IMR-90 (cell line): ENCODE measurements at regions not wholly inside any gene's neighbourhood (a gene's known extent, or its start where the extent isn't known, plus 50 kb on each side); places are given as distances from the start of the nearest gene placed in this dataset.

Experiments used
- ATAC-seq: fragments of 200-7000 bp; cut with Tn5 transposase; 2 replicates; pipeline ENCODE4 v1.9.1; 2020; ENCODE audit warnings: low read depth, mild to moderate bottlenecking, moderate library complexity
- BruUV-seq: library from RNA; stranded (reverse); fragments of 400-500 nt; replicated peaks from 2 replicates; lab custom pipeline; 2021; lab: Mats Ljungman, UMichigan
- CTCF ChIA-PET: fragments of 300-600 bp; formaldehyde crosslinking; extraction: SDS; loops from one replicate; lab custom pipeline; 2021; ENCODE audit warnings: antibody characterized with exemption; lab: Yijun Ruan, JAX
- POLR2A ChIA-PET: fragments of 300-600 bp; sonication (Branson Sonifier 250); formaldehyde crosslinking; loops from one replicate; lab custom pipeline; 2022; ENCODE audit warnings: antibody characterized with exemption; ENCODE audit not compliant: unreplicated experiment; lab: Charles Lee
- DNase-seq: peaks from one replicate; pipeline ENCODE4 v3.0.0; 2013
- H2AFZ ChIP-seq: replicated peaks from 2 replicates; pipeline ENCODE3; 2013; ENCODE audit warnings: low read length, mild to moderate bottlenecking; ENCODE audit not compliant: poor library complexity
- H2AK5ac ChIP-seq: 2 replicates; pipeline ENCODE4 v1.6.1; 2013; ENCODE audit warnings: low read depth, low read length, inconsistent platforms
- H2AK9ac ChIP-seq: replicated peaks from 2 replicates; pipeline ENCODE3; 2013; ENCODE audit warnings: mild to moderate bottlenecking, low read depth, low read length, moderate library complexity; ENCODE audit not compliant: poor library complexity
- H2BK120ac ChIP-seq: 2 replicates; pipeline ENCODE4 v1.6.1; 2013; ENCODE audit warnings: low read depth, low read length, inconsistent platforms
- H2BK15ac ChIP-seq: 3 replicates; pipeline ENCODE4 v1.6.1; 2013; ENCODE audit warnings: low read depth, low read length, inconsistent platforms
- H2BK20ac ChIP-seq: 2 replicates; pipeline ENCODE4 v1.6.1; 2013; ENCODE audit warnings: low read depth, mild to moderate bottlenecking, inconsistent platforms, low read length, moderate library complexity
- H2BK5ac ChIP-seq: 2 replicates; pipeline ENCODE4 v1.6.1; 2013; ENCODE audit warnings: mild to moderate bottlenecking, low read depth, low read length, inconsistent platforms; ENCODE audit not compliant: poor library complexity, severe bottlenecking
- H3K14ac ChIP-seq: replicated peaks from 2 replicates; pipeline ENCODE4 v1.6.1; 2013; ENCODE audit warnings: low read depth, low read length, inconsistent platforms
- H3K18ac ChIP-seq: 2 replicates; pipeline ENCODE4 v1.6.1; 2013; ENCODE audit warnings: low read depth, low read length, control low read depth
- H3K23ac ChIP-seq: 2 replicates; pipeline ENCODE4 v1.6.1; 2013; ENCODE audit warnings: low read depth, low read length, inconsistent platforms
- H3K27ac ChIP-seq: 2 replicates; pipeline ENCODE4 v1.5.1; 2013; ENCODE audit warnings: mild to moderate bottlenecking, control low read depth, low read length; ENCODE audit not compliant: insufficient read depth
- H3K27me3 ChIP-seq: 2 replicates; pipeline ENCODE4 v1.6.1; 2013; ENCODE audit warnings: low read length; ENCODE audit not compliant: control insufficient read depth, insufficient read depth
- H3K36me3 ChIP-seq: 2 replicates; pipeline ENCODE4 v1.6.1; 2013; ENCODE audit warnings: low read length, mixed read lengths; ENCODE audit not compliant: control insufficient read depth, insufficient read depth
- H3K4ac ChIP-seq: 2 replicates; pipeline ENCODE4 v1.6.1; 2013; ENCODE audit warnings: low read depth, low read length, inconsistent platforms
- H3K4me1 ChIP-seq: 2 replicates; pipeline ENCODE4 v1.6.1; 2013; ENCODE audit warnings: low read length, mixed read lengths; ENCODE audit not compliant: control insufficient read depth, insufficient read depth
- H3K4me2 ChIP-seq: 2 replicates; pipeline ENCODE4 v1.6.1; 2013; ENCODE audit warnings: low read depth, mild to moderate bottlenecking, control low read depth, low read length, moderate library complexity
- H3K4me3 ChIP-seq: 2 replicates; pipeline ENCODE4 v1.5.1; 2013; ENCODE audit warnings: low read depth, mild to moderate bottlenecking, control low read depth, low read length, moderate library complexity; ENCODE audit not compliant: insufficient read depth
- H3K56ac ChIP-seq: 2 replicates; pipeline ENCODE4 v1.6.1; 2013; ENCODE audit warnings: low read length, inconsistent platforms; ENCODE audit not compliant: insufficient read depth; ENCODE audit errors: extremely low read depth
- H3K79me1 ChIP-seq, 2 experiments: 2 replicates each; pipeline ENCODE4 v1.6.1; 2013; ENCODE audit warnings: low read length in 2 of 2, inconsistent platforms in 1 of 2, low read depth in 1 of 2
- H3K9ac ChIP-seq: 2 replicates; pipeline ENCODE4 v1.6.1; 2013; ENCODE audit warnings: low read depth, low read length, control low read depth
- H3K9me1 ChIP-seq: 2 replicates; pipeline ENCODE4 v1.6.1; 2013; ENCODE audit warnings: low read length, inconsistent platforms; ENCODE audit not compliant: insufficient read depth
- H3K9me3 ChIP-seq: 2 replicates; pipeline ENCODE4 v1.6.1; 2013; ENCODE audit warnings: low read length; ENCODE audit not compliant: control insufficient read depth, insufficient read depth
- H4K20me1 ChIP-seq: 2 replicates; pipeline ENCODE4 v1.6.1; 2013; ENCODE audit warnings: low read length, inconsistent platforms; ENCODE audit not compliant: insufficient read depth
- H4K5ac ChIP-seq: 2 replicates; pipeline ENCODE4 v1.6.1; 2013; ENCODE audit warnings: mild to moderate bottlenecking, low read depth, low read length, control low read depth
- H4K8ac ChIP-seq, 2 experiments: 2 replicates each; pipeline ENCODE4 v1.6.1; 2013; ENCODE audit warnings: low read depth in 2 of 2, low read length in 2 of 2, control low read depth in 1 of 2, inconsistent platforms in 1 of 2
- H4K91ac ChIP-seq: 2 replicates; pipeline ENCODE4 v1.6.1; 2013; ENCODE audit warnings: low read depth, low read length, inconsistent platforms; ENCODE audit not compliant: insufficient read depth
- BHLHE40 ChIP-seq: fragments of 150-350 bp; IDR thresholded peaks from 2 replicates; pipeline ENCODE4 v1.6.1; 2016; ENCODE audit warnings: mild to moderate bottlenecking, low read depth, low read length
- CHD1 ChIP-seq: IDR thresholded peaks from 2 replicates; pipeline ENCODE4 v1.6.1; 2012; ENCODE audit warnings: low read depth, low read length, improper control_type of control experiment
- CTCF ChIP-seq: conservative IDR thresholded peaks from 2 replicates; pipeline ENCODE4 v1.5.1; 2012; ENCODE audit warnings: mild to moderate bottlenecking, low read depth, low read length, improper control_type of control experiment
- ELK1 ChIP-seq: fragments of 150-350 bp; IDR thresholded peaks from 2 replicates; pipeline ENCODE4 v1.6.1; 2016; ENCODE audit warnings: low read depth, mild to moderate bottlenecking, low read length, moderate library complexity, borderline replicate concordance
- FOS ChIP-seq: fragments of 150-350 bp; IDR thresholded peaks from 2 replicates; pipeline ENCODE4 v1.6.1; 2016; ENCODE audit warnings: low read depth, low read length
- MAFK ChIP-seq: IDR thresholded peaks from 2 replicates; pipeline ENCODE4 v1.6.1; 2012; ENCODE audit warnings: low read depth, low read length, improper control_type of control experiment
- MAZ ChIP-seq: IDR thresholded peaks from 2 replicates; pipeline ENCODE4 v1.6.1; 2012; ENCODE audit warnings: low read depth, mild to moderate bottlenecking, low read length, improper control_type of control experiment, moderate library complexity, borderline replicate concordance
- MXI1 ChIP-seq: IDR thresholded peaks from 2 replicates; pipeline ENCODE4 v1.6.1; 2012; ENCODE audit warnings: low read depth, mild to moderate bottlenecking, low read length, moderate library complexity, borderline replicate concordance
- POLR2A ChIP-seq: IDR thresholded peaks from 2 replicates; pipeline ENCODE4 v1.6.1; 2012; ENCODE audit warnings: mild to moderate bottlenecking, low read depth, low read length
- RCOR1 ChIP-seq: IDR thresholded peaks from 2 replicates; pipeline ENCODE4 v1.6.1; 2012; ENCODE audit warnings: mild to moderate bottlenecking, low read length, improper control_type of control experiment; ENCODE audit not compliant: insufficient replicate concordance
- RFX5 ChIP-seq: IDR thresholded peaks from 2 replicates; pipeline ENCODE4 v1.8.0; 2012; ENCODE audit warnings: low read depth, mild to moderate bottlenecking, low read length, moderate library complexity
- SMC3 ChIP-seq: fragments of 150-350 bp; IDR thresholded peaks from 2 replicates; pipeline ENCODE4 v1.6.1; 2016; ENCODE audit warnings: low read depth, mild to moderate bottlenecking, antibody characterized with exemption, low read length, moderate library complexity
- USF2 ChIP-seq: fragments of 150-350 bp; IDR thresholded peaks from 2 replicates; pipeline ENCODE4 v1.6.1; 2017; ENCODE audit warnings: mild to moderate bottlenecking, antibody characterized with exemption, low read length, low read depth
- WGBS, 2 experiments: methylation state at CpG; one replicate each; pipeline versions ENCODE4 v1.1.5 to v1.1.7; 2013; ENCODE audit warnings: missing lambda C conversion rate in 2 of 2; ENCODE audit not compliant: insufficient read length in 1 of 2; ENCODE audit errors: extremely low coverage in 2 of 2; 5-methylcytosine and 5-hydroxymethylcytosine counted together
- dilution Hi-C: fragments of 300-500 bp; cut with HindIII; formaldehyde crosslinking; loops from one replicate; pipeline ENCODE4 v1.14.3; 2018; ENCODE audit warnings: low sequenced_read_pairs; ENCODE audit not compliant: unreplicated experiment
- in situ Hi-C: fragments of 300-500 bp; cut with MboI; formaldehyde crosslinking; loops from 3 replicates; pipeline ENCODE4 v1.14.3; 2019; ENCODE audit warnings: low sequenced_read_pairs, inconsistent platforms, mixed read lengths
- intact Hi-C: fragments of 100-400 bp; cut with micrococcal nuclease; formaldehyde crosslinking; loops from 2 replicates; pipeline ENCODE4 v1.10.0; 2022

- Histone ChIP-seq H3K36me3 (no peaks in the 10 kb centered on the region), H4K20me1 (no peaks in the 10 kb centered on the region), H4K91ac (no peak overlapping the region), H3K9ac (no peak overlapping the region), H3K23ac (no peak overlapping the region), H4K5ac (no peak overlapping the region), H2AK5ac (no peak overlapping the region), H3K27me3 (peaks cover 14% of the 10 kb centered on the region), H3K4ac (no peak overlapping the region), H4K8ac (no peak overlapping the region), H2BK15ac (no peak overlapping the region), H3K9me1 (no peaks in the 10 kb centered on the region), H3K18ac (no peak overlapping the region), H3K27ac (no peak overlapping the region), H2BK5ac (no peak overlapping the region), H3K4me1 (no peaks in the 10 kb centered on the region), H3K79me1 (no peaks in the 10 kb centered on the region), H2AFZ (no peak overlapping the region), H3K14ac (no peak overlapping the region), H3K4me3 (no peak overlapping the region), H2BK20ac (no peak overlapping the region), H2AK9ac (no peak overlapping the region), H2BK120ac (no peak overlapping the region), H3K4me2 (no peak overlapping the region), H3K56ac (no peak overlapping the region), H3K9me3 (no peaks in the 10 kb centered on the region)
- dilution Hi-C loops, result no loop called here
- 87% methylated on average over 3 of the region's 5 CpGs; no CpG with 5 or more reads in 1 of the 2 experiments for WGBS, 2 experiments
- TF ChIP-seq SMC3, result no peak
- TF ChIP-seq CHD1, result no peak
- no peak for TF ChIP-seq POLR2A
- TF ChIP-seq BHLHE40, result no peak
- no peak for TF ChIP-seq RFX5
- no peak for TF ChIP-seq MAZ
- no peak for TF ChIP-seq USF2
- no peak for TF ChIP-seq MXI1
- no peak for TF ChIP-seq CTCF
- TF ChIP-seq MAFK, result no peak
- TF ChIP-seq ELK1, result no peak
- no peak for TF ChIP-seq RCOR1
- TF ChIP-seq FOS, result no peak
- DNase-seq (no peak), ATAC-seq (no peak)
- POLR2A ChIA-PET, result no interaction called here
- BruUV-seq, result no TSS peak
- CTCF ChIA-PET, result no interaction called here
- intact Hi-C loops, result no loop called here
- in situ Hi-C loops, result no loop called here
Observed at GRCh38 chr15:67936258-67936657, 96.4 kb upstream of the RNU6-1 start.
